ENCODE measurements at regions not wholly inside any gene's neighbourhood (a gene's known extent, or its start where the extent isn't known, plus 50 kb on each side); places are given as distances from the start of the nearest gene placed in this dataset.

DNA sequence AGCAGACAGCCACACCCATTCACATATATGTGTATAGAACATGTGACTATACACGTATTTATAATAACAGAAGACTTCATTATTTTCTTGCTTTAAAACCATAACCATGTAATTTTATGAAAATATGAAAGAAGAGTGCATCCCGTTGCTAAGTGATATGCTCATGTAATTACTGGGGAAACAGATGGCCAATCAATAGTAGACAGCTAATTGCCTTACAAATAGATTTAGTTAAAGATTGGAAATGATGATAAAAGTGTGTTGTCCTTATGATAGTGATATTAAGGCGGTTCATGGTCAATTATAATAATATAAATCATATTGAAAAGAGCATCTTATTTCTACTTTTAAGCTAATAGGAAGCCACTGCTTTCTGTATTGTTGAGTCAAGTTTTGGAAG lies 95.9 kb downstream of the RFC3 start:
- TF ChIP-seq REST (IDR thresholded peaks at IDR 0.05; ENCODE audit: insufficient replicate concordance, low read depth), result no peak
- TF ChIP-seq, protein P1, sequence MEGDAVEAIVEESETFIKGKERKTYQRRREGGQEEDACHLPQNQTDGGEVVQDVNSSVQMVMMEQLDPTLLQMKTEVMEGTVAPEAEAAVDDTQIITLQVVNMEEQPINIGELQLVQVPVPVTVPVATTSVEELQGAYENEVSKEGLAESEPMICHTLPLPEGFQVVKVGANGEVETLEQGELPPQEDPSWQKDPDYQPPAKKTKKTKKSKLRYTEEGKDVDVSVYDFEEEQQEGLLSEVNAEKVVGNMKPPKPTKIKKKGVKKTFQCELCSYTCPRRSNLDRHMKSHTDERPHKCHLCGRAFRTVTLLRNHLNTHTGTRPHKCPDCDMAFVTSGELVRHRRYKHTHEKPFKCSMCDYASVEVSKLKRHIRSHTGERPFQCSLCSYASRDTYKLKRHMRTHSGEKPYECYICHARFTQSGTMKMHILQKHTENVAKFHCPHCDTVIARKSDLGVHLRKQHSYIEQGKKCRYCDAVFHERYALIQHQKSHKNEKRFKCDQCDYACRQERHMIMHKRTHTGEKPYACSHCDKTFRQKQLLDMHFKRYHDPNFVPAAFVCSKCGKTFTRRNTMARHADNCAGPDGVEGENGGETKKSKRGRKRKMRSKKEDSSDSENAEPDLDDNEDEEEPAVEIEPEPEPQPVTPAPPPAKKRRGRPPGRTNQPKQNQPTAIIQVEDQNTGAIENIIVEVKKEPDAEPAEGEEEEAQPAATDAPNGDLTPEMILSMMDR (IDR thresholded peaks at IDR 0.05; ENCODE audit: insufficient read depth, low read length), result no peak
- TF ChIP-seq POLR2AphosphoS5 (IDR thresholded peaks at IDR 0.05; ENCODE audit: low read depth), result no peak
- TF ChIP-seq SPI1 (IDR thresholded peaks at IDR 0.05; ENCODE audit: borderline replicate concordance, low read depth), result no peak

Measured in HL-60 (cell line).